IPS-NIHi7 (cell line): ENCODE measurements at regions not wholly inside any gene's neighbourhood (a gene's known extent, or its start where the extent isn't known, plus 50 kb on each side); places are given as distances from the start of the nearest gene placed in this dataset.

ENCODE experiments used
- DNase-seq: peaks from one replicate; pipeline ENCODE4 v3.0.0; 2012; ENCODE audit warnings: mixed read lengths; ENCODE audit errors: extremely low spot score

- DNase-seq, result no peak
These were observed 105.1 kb upstream of the ADGRL3 start for GRCh38 chr4:61094854-61095598.

- DNase-seq, result no peak
These were observed 71.4 kb upstream of the ADGRL3 start for GRCh38 chr4:61128682-61129081.

GRCh38 chr4:61129971-61130370, 70.2 kb upstream of the ADGRL3 start:
- DNase-seq, result no peak

GRCh38 chr4:61143461-61143860, 56.7 kb upstream of the ADGRL3 start:
- DNase-seq, result no peak

GRCh38 chr4:61149278-61149677, 50.8 kb upstream of the ADGRL3 start:
- no peak for DNase-seq
